ENCODE measurements at regions not wholly inside any gene's neighbourhood (a gene's known extent, or its start where the extent isn't known, plus 50 kb on each side); places are given as distances from the start of the nearest gene placed in this dataset.
"Not testable (repeated sequence)": the region's sequence is repeated elsewhere in the genome, so short reads cannot be mapped to it uniquely, and the experiment has no call there.

- H3K27ac ChIP-seq = no peak overlapping the region
- TF ChIP-seq POLR2A (IDR thresholded peaks at IDR 0.05) (no peak), CTCF (IDR thresholded peaks at IDR 0.05) (no peak), EP300 (IDR thresholded peaks at IDR 0.05) (no peak)
- H3K4me3 ChIP-seq = no peak overlapping the region
- intact Hi-C loops (cut with DNase I) = no loop called here
- no peaks in the 10 kb centered on the region for H3K4me1 ChIP-seq (ENCODE audit: insufficient read depth)
- 67 to 80% (median 70%) methylated on average over 3 of the region's 3 CpGs for WGBS, 3 donors
- no peaks in the 10 kb centered on the region for H3K27me3 ChIP-seq
- H3K9me3 ChIP-seq = no peaks in the 10 kb centered on the region
- no peak for DNase-seq
- H3K36me3 ChIP-seq = no peaks in the 10 kb centered on the region
These were observed 356.0 kb downstream of the GATA3 start for GRCh38 chr10:8410506-8410905.

- intact Hi-C loops (cut with DNase I) = no loop called here
- DNase-seq = no peak
- WGBS, 3 donors = 72 to 80% (median 78%) methylated on average over 6 of the region's 6 CpGs
These were observed 358.1 kb downstream of the GATA3 start for GRCh38 chr10:8412541-8412940.

GRCh38 chr10:8415029-8415428 lies 360.5 kb downstream of the GATA3 start:
- DNase-seq; H3K4me1 ChIP-seq (ENCODE audit: insufficient read depth); H3K27me3 ChIP-seq; H3K36me3 ChIP-seq; H3K27ac ChIP-seq; H3K9me3 ChIP-seq; H3K4me3 ChIP-seq; intact Hi-C loops (cut with DNase I): not testable (repeated sequence)
- 68 to 80% (median 68%) methylated on average over 2 of the region's 2 CpGs for WGBS, 3 donors

More at GRCh38 chr10:8412541-8412940, 358.1 kb downstream of the GATA3 start:
- TF ChIP-seq CTCF (IDR thresholded peaks at IDR 0.05) = no peak
- no peak for TF ChIP-seq POLR2A (IDR thresholded peaks at IDR 0.05)
- TF ChIP-seq EP300 (IDR thresholded peaks at IDR 0.05) = no peak
- no peak overlapping the region for H3K4me3 ChIP-seq
- no peaks in the 10 kb centered on the region for H3K27me3 ChIP-seq
- no peaks in the 10 kb centered on the region for H3K9me3 ChIP-seq
- H3K36me3 ChIP-seq = no peaks in the 10 kb centered on the region
- H3K4me1 ChIP-seq (ENCODE audit: insufficient read depth) = no peaks in the 10 kb centered on the region
- no peak overlapping the region for H3K27ac ChIP-seq

GRCh38 chr10:8416192-8416701 lies 361.8 kb downstream of the GATA3 start:
- Histone ChIP-seq H3K27me3 (no peaks in the 10 kb centered on the region), H3K4me1 (ENCODE audit: insufficient read depth) (no peaks in the 10 kb centered on the region), H3K36me3 (no peaks in the 10 kb centered on the region), H3K9me3 (no peaks in the 10 kb centered on the region), H3K4me3 (no peak overlapping the region), H3K27ac (no peak overlapping the region)
- DNase-seq = no peak
- TF ChIP-seq EP300 (IDR thresholded peaks at IDR 0.05) = no peak
- TF ChIP-seq CTCF (IDR thresholded peaks at IDR 0.05) = no peak
- no peak for TF ChIP-seq POLR2A (IDR thresholded peaks at IDR 0.05)
- intact Hi-C loops (cut with DNase I) = no loop called here
- WGBS, 3 donors = 44 to 50% (median 49%) methylated on average over 8 of the region's 8 CpGs

GRCh38 chr10:8416760-8417159 lies 362.3 kb downstream of the GATA3 start:
- Histone ChIP-seq H3K36me3 (no peaks in the 10 kb centered on the region), H3K27me3 (no peaks in the 10 kb centered on the region), H3K27ac (no peak overlapping the region), H3K4me3 (no peak overlapping the region), H3K4me1 (ENCODE audit: insufficient read depth) (no peaks in the 10 kb centered on the region), H3K9me3 (no peaks in the 10 kb centered on the region)
- TF ChIP-seq POLR2A (IDR thresholded peaks at IDR 0.05) = no peak
- TF ChIP-seq EP300 (IDR thresholded peaks at IDR 0.05) = no peak
- TF ChIP-seq CTCF (IDR thresholded peaks at IDR 0.05) = no peak
- intact Hi-C loops (cut with DNase I) = no loop called here
- no peak for DNase-seq
- WGBS, 3 donors = 46 to 60% (median 54%) methylated on average over 3 of the region's 3 CpGs
